ENCODE measurements at regions not wholly inside any gene's neighbourhood (a gene's known extent, or its start where the extent isn't known, plus 50 kb on each side); places are given as distances from the start of the nearest gene placed in this dataset.

DNA sequence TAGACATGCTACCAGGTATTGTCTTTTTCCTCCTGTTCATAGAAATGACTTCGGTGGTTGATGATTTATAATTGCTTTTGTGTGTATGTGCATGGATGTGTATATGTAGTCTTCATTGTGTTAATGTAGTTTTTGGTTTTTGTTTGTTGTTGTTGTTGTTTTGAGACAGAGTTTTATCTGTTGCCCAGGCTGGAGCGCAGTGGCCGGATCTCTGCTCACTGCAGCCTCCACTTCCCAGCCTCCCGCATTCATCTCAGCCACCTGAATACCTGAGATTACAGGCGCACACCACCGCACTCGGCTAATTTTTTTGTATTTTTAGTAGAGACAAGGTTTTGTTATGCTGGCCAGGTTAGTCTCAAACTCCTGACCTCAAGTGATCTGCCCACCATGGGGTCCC, 75.2 kb downstream of the HFE start:
- Mint-ChIP-seq H3K4me3 (no peak overlapping the region), H3K27ac (no peak overlapping the region), H3K36me3 (peaks cover 34% of the 10 kb centered on the region), H3K9me3 (no peaks in the 10 kb centered on the region), H3K4me1 (peaks cover 69% of the 10 kb centered on the region), H3K27me3 (no peaks in the 10 kb centered on the region)
- POLR2A ChIA-PET, result interaction anchor here (1.0 to 8.5 kb wide), 8 partner anchors 8 to 119 kb away, joined by 4 to 2352 read pairs (median 126); a partner anchor contains a TSS
- DNase-seq, result no peak
- no peak for ATAC-seq (ENCODE audit: low read depth)

DNA sequence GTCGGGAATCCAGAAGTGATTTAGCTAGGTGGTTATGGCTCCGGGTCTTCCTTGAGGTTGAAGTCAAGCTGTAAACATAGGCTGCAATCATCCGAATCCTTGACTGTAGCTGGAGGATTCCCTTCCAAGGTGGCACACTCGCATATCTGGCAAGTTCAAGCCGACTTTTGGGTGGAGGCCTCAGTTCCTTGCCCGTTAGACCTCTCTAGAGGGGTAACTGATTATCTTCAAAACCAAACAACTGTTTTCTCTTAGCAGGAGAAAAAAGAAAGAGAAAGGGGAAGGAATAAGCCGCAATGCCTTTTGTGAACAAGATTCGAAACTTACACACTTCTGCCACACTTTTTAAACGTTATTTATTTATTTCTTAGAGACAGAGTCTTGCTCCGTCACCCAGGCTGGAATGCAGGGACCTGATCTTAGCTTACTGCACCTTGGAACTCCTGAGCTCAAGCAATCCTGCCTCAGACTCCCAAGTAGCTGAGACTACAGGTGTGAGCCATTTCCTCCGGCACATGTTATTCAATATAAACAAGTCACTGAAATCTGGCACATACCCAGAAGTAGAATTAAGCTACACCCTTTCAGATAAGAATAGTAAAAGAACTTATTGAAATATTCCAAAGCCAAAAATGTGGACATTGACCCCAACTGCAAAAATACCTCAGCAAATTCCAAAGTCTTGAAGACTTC, 76.3 kb downstream of the HFE start:
- POLR2A ChIA-PET, result interaction anchor here (0.9 to 1.8 kb wide), 7 partner anchors 25 to 1730 kb away, joined by 3 to 18 read pairs (median 5); a partner anchor contains a TSS
- Mint-ChIP-seq H3K4me3 (peak overlapping the region; percentile 61), H3K36me3 (peaks cover 27% of the 10 kb centered on the region), H3K9me3 (no peaks in the 10 kb centered on the region), H3K4me1 (peaks cover 63% of the 10 kb centered on the region), H3K27ac (peak overlapping the region; percentile 77), H3K27me3 (no peaks in the 10 kb centered on the region)
- no peak for DNase-seq
- ATAC-seq (ENCODE audit: low read depth), result no peak

DNA sequence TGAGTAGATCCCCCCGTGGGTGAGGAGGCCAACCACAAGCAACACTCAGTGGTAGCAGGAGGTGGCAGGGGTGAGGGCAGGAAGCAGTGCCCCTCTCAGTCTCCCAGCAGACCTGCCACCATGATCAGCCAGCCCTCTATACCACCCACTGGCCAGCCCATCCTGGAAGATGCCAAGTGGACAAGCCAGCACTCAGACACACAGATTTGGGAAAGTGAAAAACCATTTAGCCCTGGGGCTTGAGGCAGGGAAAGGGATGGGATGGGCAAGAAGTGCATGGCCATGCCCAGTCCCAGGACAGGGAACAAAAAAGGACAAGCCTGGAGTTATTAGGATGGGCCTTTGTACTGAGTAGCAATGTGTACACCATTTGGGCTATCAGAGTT, 76.9 kb downstream of the HFE start:
- H3K4me1 Mint-ChIP-seq, result peaks cover 62% of the 10 kb centered on the region
- no peak for ATAC-seq (ENCODE audit: low read depth)
- H3K4me3 Mint-ChIP-seq, result no peak overlapping the region

DNA sequence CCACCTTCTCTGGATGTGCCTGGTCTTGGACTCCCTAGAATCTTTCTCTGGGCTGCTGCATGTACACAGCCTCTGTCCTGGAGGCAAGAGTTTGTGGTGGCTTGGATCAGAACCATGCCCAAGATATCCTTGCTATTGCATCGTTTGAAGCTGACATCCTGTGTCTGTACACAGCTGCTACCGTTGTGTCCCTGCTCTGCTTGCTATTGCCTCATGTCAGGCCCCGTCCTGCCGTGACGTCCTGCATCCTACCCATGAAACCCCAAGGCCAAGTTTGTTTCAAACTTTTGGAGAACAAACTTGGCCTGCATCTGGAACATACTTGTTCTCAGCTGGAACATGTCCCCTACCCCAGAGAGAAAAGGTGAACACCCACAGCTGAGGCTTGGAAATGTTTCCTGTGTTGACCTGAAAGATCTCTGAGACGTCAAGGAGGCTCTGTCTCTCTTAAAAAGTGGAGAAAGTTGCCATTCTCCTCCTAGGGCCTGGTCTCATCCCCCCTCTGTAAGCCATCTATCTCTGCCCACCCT, 78.1 kb downstream of the HFE start:
- no peaks in the 10 kb centered on the region for H3K27me3 Mint-ChIP-seq
- POLR2A ChIA-PET, result interaction anchor here (0.6 to 2.3 kb wide), 7 partner anchors 8 to 122 kb away, joined by 3 to 24 read pairs (median 5); a partner anchor contains a TSS
- H3K9me3 Mint-ChIP-seq, result no peaks in the 10 kb centered on the region
- DNase-seq (no peak), ATAC-seq (ENCODE audit: low read depth) (peak; percentile 60)
- H3K4me1 Mint-ChIP-seq, result peaks cover 63% of the 10 kb centered on the region
- peak overlapping the region; percentile 85 for H3K27ac Mint-ChIP-seq
- peaks cover 19% of the 10 kb centered on the region for H3K36me3 Mint-ChIP-seq
- peak overlapping the region; percentile 38 for H3K4me3 Mint-ChIP-seq

More for the DNA sequence above, 76.9 kb downstream of the HFE start:
- H3K27me3 Mint-ChIP-seq, result no peaks in the 10 kb centered on the region
- H3K27ac Mint-ChIP-seq, result peak overlapping the region; percentile 71
- H3K9me3 Mint-ChIP-seq, result no peaks in the 10 kb centered on the region
- H3K36me3 Mint-ChIP-seq, result peaks cover 24% of the 10 kb centered on the region
- POLR2A ChIA-PET, result interaction anchor here (0.9 to 2.3 kb wide), 6 partner anchors 24 to 1729 kb away, joined by 3 to 18 read pairs (median 6); a partner anchor contains a TSS
- DNase-seq, result no peak

DNA sequence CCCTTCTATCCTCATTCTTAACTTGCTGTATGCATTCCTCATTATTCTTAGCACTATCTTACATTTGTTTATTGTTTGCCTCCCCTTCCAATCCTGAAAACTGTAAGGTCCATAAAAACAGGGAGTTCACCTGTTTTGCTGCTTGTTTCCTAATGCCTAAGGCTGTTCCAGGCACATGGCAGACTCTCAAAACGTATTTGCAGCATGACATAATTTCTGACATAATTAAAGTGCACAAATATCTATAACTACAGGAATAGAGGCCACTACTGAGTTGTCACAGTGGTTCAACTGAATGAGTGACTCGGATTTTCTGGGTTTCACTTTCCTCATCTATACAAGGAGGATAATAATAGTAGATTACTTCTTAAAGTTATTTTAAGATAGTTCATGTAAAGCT, 83.0 kb downstream of the HFE start:
- Mint-ChIP-seq H3K27me3 (no peaks in the 10 kb centered on the region), H3K27ac (peak overlapping the region; percentile 98), H3K36me3 (peaks cover 4% of the 10 kb centered on the region), H3K9me3 (no peaks in the 10 kb centered on the region), H3K4me1 (peaks cover 54% of the 10 kb centered on the region), H3K4me3 (peak overlapping the region; percentile 89)
- DNase-seq, result no peak
- POLR2A ChIA-PET, result interaction anchor here (1.0 to 12.1 kb wide), 12 partner anchors 12 to 150 kb away, joined by 3 to 421 read pairs (median 18); a partner anchor contains a TSS
- peak; percentile 12 for ATAC-seq (ENCODE audit: low read depth)

DNA sequence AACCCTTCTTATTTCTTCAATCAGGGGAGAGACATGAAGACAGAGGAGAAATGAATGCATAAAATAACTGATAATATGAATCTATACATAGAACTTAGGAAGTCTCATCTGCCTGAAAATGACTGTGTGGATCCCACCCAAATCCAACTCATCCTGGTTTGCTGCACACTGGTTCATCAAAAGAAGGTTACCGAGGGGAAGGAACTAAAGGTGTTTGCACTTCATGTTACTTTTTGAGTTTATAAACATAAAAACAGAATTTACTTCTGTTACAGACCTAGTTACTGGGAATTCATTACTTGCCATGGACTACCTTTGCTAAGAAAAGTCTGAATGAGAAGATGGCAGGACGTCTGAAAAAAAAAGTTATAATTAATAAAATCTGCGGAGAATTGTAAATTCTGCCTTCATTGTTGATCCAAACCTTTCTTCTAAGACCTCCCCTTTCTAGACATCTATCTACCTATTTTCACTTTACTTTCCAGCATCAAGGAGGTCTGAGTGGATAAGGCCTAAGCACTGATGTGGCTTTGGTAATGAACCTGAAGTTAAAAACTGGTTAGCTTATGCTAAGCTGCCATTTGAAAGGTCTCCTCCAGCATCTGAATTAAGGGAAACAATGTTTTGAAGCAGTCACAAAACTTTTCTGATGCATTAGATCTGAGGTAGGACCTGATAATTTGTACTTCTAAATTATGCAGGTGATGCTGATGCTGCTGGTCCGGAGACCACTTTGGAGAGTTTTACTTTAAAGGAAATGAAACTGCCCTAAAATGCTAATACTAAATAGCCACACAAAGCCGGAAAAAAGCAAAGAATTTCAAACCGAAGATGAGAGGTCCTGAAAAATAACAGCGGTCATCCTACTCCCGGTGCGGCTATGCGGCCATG, 84.0 kb downstream of the HFE start:
- Mint-ChIP-seq H3K9me3 (no peaks in the 10 kb centered on the region), H3K36me3 (peaks cover 1% of the 10 kb centered on the region), H3K4me1 (peaks cover 55% of the 10 kb centered on the region), H3K27ac (peak overlapping the region; percentile 98), H3K4me3 (peak overlapping the region; percentile 89), H3K27me3 (no peaks in the 10 kb centered on the region)
- DNase-seq (no peak), ATAC-seq (ENCODE audit: low read depth) (no peak)
- POLR2A ChIA-PET, result interaction anchor here (0.7 to 12.1 kb wide), 15 partner anchors 13 to 397 kb away, joined by 3 to 421 read pairs (median 12); a partner anchor contains a TSS

DNA sequence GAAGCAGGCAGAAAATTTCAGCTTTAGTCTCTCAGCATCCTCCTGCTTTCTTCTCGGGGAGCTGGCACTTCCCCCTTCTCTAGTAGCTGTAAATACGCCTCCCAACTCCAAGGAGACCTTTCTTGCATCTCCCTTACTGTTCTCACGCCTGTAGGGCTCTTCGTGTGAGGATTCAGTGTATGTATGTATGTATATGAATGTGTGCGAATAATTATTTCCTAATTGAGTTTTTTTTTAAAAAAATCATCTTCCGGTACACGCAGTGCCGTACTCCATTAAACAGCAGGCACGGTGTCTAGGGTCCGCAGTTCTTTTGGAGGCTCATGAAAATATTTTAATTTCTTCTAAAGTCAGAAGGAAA, 85.4 kb downstream of the HFE start:
- POLR2A ChIA-PET, result interaction anchor here (0.6 to 12.1 kb wide), 29 partner anchors 14 to 1699 kb away, joined by 3 to 421 read pairs (median 7); a partner anchor contains a TSS
- H3K4me1 Mint-ChIP-seq, result peaks cover 49% of the 10 kb centered on the region
- no peaks in the 10 kb centered on the region for H3K27me3 Mint-ChIP-seq
- DNase-seq (no peak), ATAC-seq (ENCODE audit: low read depth) (peak; percentile 46)
- no peaks in the 10 kb centered on the region for H3K36me3 Mint-ChIP-seq
- peak overlapping the region; percentile 98 for H3K27ac Mint-ChIP-seq
- H3K4me3 Mint-ChIP-seq, result peak overlapping the region; percentile 89
- H3K9me3 Mint-ChIP-seq, result no peaks in the 10 kb centered on the region

DNA sequence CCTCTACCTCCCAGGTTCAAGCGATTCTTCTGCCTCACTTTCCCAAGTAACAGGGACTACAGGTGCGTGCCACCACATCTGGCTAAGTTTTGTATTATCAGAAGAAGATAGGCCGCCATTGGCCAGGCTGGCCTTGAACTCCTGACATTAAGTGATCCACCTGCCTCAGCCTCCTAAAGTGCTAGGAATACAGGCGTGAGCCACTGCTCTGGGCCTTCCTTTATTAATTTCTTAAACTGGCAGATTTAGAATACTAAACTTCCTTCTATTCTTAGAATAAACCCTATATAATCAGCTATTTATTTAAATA, 86.6 kb downstream of the HFE start:
- ATAC-seq (ENCODE audit: low read depth), result no peak
- H3K27me3 Mint-ChIP-seq, result no peaks in the 10 kb centered on the region
- no peaks in the 10 kb centered on the region for H3K9me3 Mint-ChIP-seq
- DNase-seq, result no peak
- POLR2A ChIA-PET, result interaction anchor here (0.7 to 12.1 kb wide), 16 partner anchors 13 to 156 kb away, joined by 3 to 421 read pairs (median 22); a partner anchor contains a TSS
- peak overlapping the region; percentile 98 for H3K27ac Mint-ChIP-seq
- H3K4me1 Mint-ChIP-seq, result peaks cover 48% of the 10 kb centered on the region
- H3K4me3 Mint-ChIP-seq, result peak overlapping the region; percentile 89
- H3K36me3 Mint-ChIP-seq, result no peaks in the 10 kb centered on the region

DNA sequence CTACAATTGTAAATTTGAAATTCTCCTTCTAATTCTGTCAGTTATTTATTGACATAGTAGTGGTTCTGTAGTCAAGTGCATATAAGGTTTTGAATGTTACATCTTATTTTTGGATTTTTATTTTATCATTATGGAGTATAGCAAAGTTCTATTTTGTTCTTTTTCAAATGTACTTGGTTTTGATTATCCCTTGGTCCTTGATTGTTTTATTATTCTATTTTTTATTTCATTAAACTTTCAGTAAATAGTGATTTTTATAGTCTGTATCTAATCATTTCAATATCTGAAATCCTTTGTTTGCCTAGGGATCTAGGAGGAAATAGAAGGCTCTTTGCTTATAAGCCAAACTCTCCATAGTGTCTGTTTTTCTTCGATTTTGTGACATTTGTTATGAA, 87.8 kb downstream of the HFE start:
- no peaks in the 10 kb centered on the region for H3K9me3 Mint-ChIP-seq
- no peak for DNase-seq
- peaks cover 39% of the 10 kb centered on the region for H3K4me1 Mint-ChIP-seq
- H3K4me3 Mint-ChIP-seq, result peak overlapping the region; percentile 89
- POLR2A ChIA-PET, result interaction anchor here (0.6 to 12.1 kb wide), 17 partner anchors 12 to 1691 kb away, joined by 3 to 421 read pairs (median 17); a partner anchor contains a TSS
- no peak for ATAC-seq (ENCODE audit: low read depth)
- peak overlapping the region; percentile 76 for H3K27ac Mint-ChIP-seq
- no peaks in the 10 kb centered on the region for H3K27me3 Mint-ChIP-seq
- no peaks in the 10 kb centered on the region for H3K36me3 Mint-ChIP-seq

DNA sequence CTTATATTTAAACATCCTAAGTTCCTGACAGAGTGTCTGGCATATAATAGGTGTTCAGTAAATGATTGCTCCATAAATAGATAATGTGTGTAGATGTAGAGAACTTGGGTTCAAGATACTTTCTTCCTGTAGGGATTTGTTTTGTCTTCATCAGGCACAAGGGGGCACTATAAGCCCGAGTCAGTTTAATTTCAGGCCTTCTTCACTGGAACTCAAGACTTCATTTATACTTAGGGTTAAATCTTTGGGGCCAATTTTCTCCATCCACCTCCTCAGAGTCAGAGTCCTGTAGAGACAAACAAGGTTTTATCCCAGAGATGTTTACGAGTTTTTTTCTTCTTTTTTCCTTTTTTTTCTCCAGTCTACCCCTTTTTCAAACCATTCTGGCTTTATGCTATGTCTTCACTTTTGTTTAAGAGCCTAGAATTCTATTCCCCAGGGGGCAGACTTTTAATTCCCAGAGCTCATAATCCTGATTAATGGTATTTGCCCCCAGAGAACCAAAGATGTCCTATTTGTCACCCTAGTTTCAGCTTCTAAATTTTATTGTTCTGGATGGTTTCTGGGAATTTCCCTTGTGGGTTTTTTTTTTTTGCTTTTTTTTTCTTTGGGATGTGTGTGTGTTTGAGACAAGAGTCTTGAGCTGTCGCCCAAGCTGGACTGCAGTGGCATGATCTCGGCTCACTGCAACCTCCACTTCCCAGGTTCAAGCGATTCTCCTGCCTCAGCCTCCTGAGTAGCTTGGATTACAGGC, 88.4 kb downstream of the HFE start:
- ATAC-seq (ENCODE audit: low read depth), result no peak
- POLR2A ChIA-PET, result interaction anchor here (0.6 to 12.1 kb wide), 14 partner anchors 11 to 1690 kb away, joined by 3 to 238 read pairs (median 5); a partner anchor contains a TSS
- Mint-ChIP-seq H3K4me1 (peaks cover 41% of the 10 kb centered on the region), H3K27ac (peak overlapping the region; percentile 76), H3K4me3 (peak overlapping the region; percentile 54), H3K9me3 (no peaks in the 10 kb centered on the region), H3K27me3 (no peaks in the 10 kb centered on the region), H3K36me3 (no peaks in the 10 kb centered on the region)
- no peak for DNase-seq

DNA sequence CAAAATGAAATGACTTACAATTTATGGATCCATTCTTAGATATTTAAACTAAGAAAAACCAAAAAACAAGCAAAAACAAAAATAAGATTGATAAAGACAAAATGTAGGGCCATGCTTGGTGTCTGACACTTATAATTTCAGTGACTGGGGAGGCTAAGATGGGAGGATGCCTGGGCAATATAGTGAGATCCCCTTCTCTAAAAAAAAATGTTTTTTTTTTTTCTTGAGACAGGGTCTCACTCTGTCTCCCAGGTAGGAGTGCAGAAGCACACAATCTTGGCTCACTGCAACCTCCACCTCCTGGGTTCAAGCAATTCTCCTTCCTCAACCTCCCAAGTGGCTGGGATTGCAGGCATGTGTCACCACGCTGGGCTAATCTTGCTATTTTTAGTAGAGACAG, 92.4 kb downstream of the HFE start:
- DNase-seq (no peak), ATAC-seq (ENCODE audit: low read depth) (no peak)
- H3K4me3 Mint-ChIP-seq, result no peak overlapping the region
- H3K27me3 Mint-ChIP-seq, result no peaks in the 10 kb centered on the region
- no peaks in the 10 kb centered on the region for H3K9me3 Mint-ChIP-seq
- no peak overlapping the region for H3K27ac Mint-ChIP-seq
- H3K4me1 Mint-ChIP-seq, result peaks cover 42% of the 10 kb centered on the region
- H3K36me3 Mint-ChIP-seq, result peaks cover 2% of the 10 kb centered on the region
- POLR2A ChIA-PET, result interaction anchor here (0.5 to 12.1 kb wide), 11 partner anchors 9 to 126 kb away, joined by 3 to 126 read pairs (median 11); a partner anchor contains a TSS

DNA sequence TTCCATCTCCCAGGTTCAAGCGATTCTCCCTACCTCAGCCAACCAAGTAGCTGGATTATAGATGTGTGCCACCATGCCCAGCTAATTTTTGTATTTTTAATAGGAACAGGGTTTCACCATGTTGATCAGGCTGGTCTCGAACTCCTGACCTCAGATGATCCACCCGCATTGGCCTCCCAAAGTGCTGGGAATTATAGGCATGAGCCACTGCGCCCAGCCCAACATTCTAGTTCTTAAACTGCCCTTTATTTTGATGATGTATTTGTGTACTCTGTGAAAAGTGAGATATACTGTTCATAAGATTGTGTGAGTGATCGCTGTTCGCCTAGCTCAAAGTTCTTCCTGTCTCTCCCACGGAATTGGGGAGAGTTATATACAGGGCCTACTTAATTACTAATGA, 93.1 kb downstream of the HFE start:
- peak overlapping the region; percentile 71 for H3K27ac Mint-ChIP-seq
- no peaks in the 10 kb centered on the region for H3K27me3 Mint-ChIP-seq
- POLR2A ChIA-PET, result interaction anchor here (0.5 to 12.1 kb wide), 11 partner anchors 8 to 1634 kb away, joined by 3 to 126 read pairs (median 11); a partner anchor contains a TSS
- H3K36me3 Mint-ChIP-seq, result peaks cover 2% of the 10 kb centered on the region
- peaks cover 43% of the 10 kb centered on the region for H3K4me1 Mint-ChIP-seq
- DNase-seq (no peak), ATAC-seq (ENCODE audit: low read depth) (no peak)
- peak overlapping the region; percentile 25 for H3K4me3 Mint-ChIP-seq
- no peaks in the 10 kb centered on the region for H3K9me3 Mint-ChIP-seq
